GM12878 (cell line): ENCODE measurements at regions not wholly inside any gene's neighbourhood (a gene's known extent, or its start where the extent isn't known, plus 50 kb on each side); places are given as distances from the start of the nearest gene placed in this dataset.

Experiments used
- E2F4 ChIP-seq: IDR thresholded peaks from 2 replicates; pipeline ENCODE4 v1.6.1; 2012; ENCODE audit warnings: low read depth, low read length, improper control_type of control experiment
- E4F1 ChIP-seq: fragments of 450-650 bp; IDR thresholded peaks from 2 replicates; pipeline ENCODE4 v1.6.1; 2018; ENCODE audit warnings: borderline replicate concordance, mild to moderate bottlenecking; ENCODE audit not compliant: partially characterized antibody
- EZH2 ChIP-seq: IDR thresholded peaks from 2 replicates; pipeline ENCODE4 v1.6.1; 2012; ENCODE audit warnings: low read depth, mild to moderate bottlenecking, control low read depth, inconsistent platforms, low read length, borderline replicate concordance; ENCODE audit not compliant: control insufficient read depth
- IRF3 ChIP-seq: fragments of 450-650 bp; IDR thresholded peaks from 2 replicates; pipeline ENCODE4 v1.6.1; 2014; ENCODE audit warnings: mild to moderate bottlenecking
- KAT2A ChIP-seq: conservative IDR thresholded peaks from 2 replicates; pipeline ENCODE4 v1.6.1; 2011; ENCODE audit warnings: low read depth, low read length; ENCODE audit not compliant: control insufficient read depth
- MYB ChIP-seq: fragments of 150-350 bp; IDR thresholded peaks from 2 replicates; pipeline ENCODE4 v1.6.1; 2014; ENCODE audit warnings: mild to moderate bottlenecking, low read depth, low read length, borderline replicate concordance
- NFYA ChIP-seq: IDR thresholded peaks from 2 replicates; pipeline ENCODE4 v1.6.1; 2011; ENCODE audit warnings: low read depth, mild to moderate bottlenecking, low read length, improper control_type of control experiment, borderline replicate concordance
- PAX5 ChIP-seq: IDR thresholded peaks from 2 replicates; pipeline ENCODE4 v1.6.1; 2011; ENCODE audit warnings: low read depth, low read length, borderline replicate concordance
- RELB ChIP-seq: fragments of 450-650 bp; IDR thresholded peaks from 2 replicates; pipeline ENCODE4 v1.6.1; 2017; ENCODE audit warnings: low read depth, mild to moderate bottlenecking, moderate library complexity
- SIX5 ChIP-seq: IDR thresholded peaks from 2 replicates; pipeline ENCODE4 v1.6.1; 2011; ENCODE audit warnings: mild to moderate bottlenecking, low read depth, low read length, moderate library complexity; ENCODE audit not compliant: severe bottlenecking
- SMAD5 ChIP-seq: IDR thresholded peaks from 2 replicates; pipeline ENCODE4 v1.6.1; 2016; ENCODE audit warnings: antibody characterized with exemption, low read depth
- SUZ12 ChIP-seq: fragments of 200-600 bp; sonication (generic); IDR thresholded peaks from one replicate; pipeline ENCODE4 v1.6.1; 2018; ENCODE audit warnings: antibody characterized with exemption, mild to moderate bottlenecking; ENCODE audit not compliant: unreplicated experiment
- TCF12 ChIP-seq: IDR thresholded peaks from 2 replicates; pipeline ENCODE4 v1.6.1; 2011; ENCODE audit warnings: low read depth, mild to moderate bottlenecking, low read length
- ZBTB33 ChIP-seq: fragments of 450-650 bp; IDR thresholded peaks from 2 replicates; pipeline ENCODE4 v1.6.1; 2017; ENCODE audit warnings: mild to moderate bottlenecking
- ZNF592 ChIP-seq: fragments of 450-650 bp; IDR thresholded peaks from 2 replicates; pipeline ENCODE4 v1.6.1; 2017; ENCODE audit warnings: mild to moderate bottlenecking, moderate library complexity

GRCh38 chr2:177148477-177149154 is 64.0 kb upstream of the HNRNPA3 start (continued):
- TF ChIP-seq ZNF592, result no peak
- TF ChIP-seq MYB, result no peak
- TF ChIP-seq SUZ12, result no peak
- 0 out of 2 replicates have a peak, but pooled peaks have one; percentile 50 for TF ChIP-seq TCF12
- TF ChIP-seq E2F4, result no peak
- TF ChIP-seq IRF3, result no peak
- TF ChIP-seq ZBTB33, result no peak
- TF ChIP-seq RELB, result peak; percentile 47; the same call in 1 of the 2 replicates
- no peak for TF ChIP-seq EZH2
- no peak for TF ChIP-seq KAT2A
- no peak for TF ChIP-seq SMAD5
- TF ChIP-seq PAX5, result no peak
- no peak for TF ChIP-seq SIX5
- no peak for TF ChIP-seq E4F1
- TF ChIP-seq NFYA, result no peak
